GM19239 (cell line): ENCODE measurements at regions not wholly inside any gene's neighbourhood (a gene's known extent, or its start where the extent isn't known, plus 50 kb on each side); places are given as distances from the start of the nearest gene placed in this dataset.

Experiments used
- DNase-seq: peaks from one replicate; pipeline ENCODE4 v3.0.0; 2011; ENCODE audit warnings: low spot score; ENCODE audit not compliant: insufficient read length
- FAIRE-seq: peaks from 2 replicates; lab custom pipeline; 2011; peaks lifted over from hg19 to GRCh38; lab: Jason Lieb, UNC

GRCh38 chr3:110066206-110066605 is 728.9 kb upstream of the DPPA4 start:
- no peak for FAIRE-seq
- DNase-seq: no peak

DNA sequence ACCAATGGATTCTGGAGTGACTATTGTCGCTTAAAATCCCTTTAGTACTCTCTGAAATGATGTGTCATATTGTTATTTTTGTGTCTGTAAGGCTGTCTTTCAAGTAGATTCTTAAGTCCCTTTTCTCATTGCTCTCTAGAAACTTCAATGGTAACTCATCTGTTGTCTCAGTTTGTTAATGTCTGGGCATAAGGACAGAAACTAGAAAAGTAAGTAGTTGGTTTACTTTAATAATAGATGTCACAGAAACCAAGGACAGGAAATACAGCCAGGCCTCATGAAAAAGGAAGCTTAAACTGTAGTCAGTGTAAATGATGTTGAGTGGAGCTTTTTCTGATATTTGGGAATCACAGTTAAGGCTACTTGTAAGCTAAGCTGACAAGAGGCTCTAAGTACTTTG is 730.2 kb upstream of the DPPA4 start:
- peak; percentile 23 for FAIRE-seq

DNA sequence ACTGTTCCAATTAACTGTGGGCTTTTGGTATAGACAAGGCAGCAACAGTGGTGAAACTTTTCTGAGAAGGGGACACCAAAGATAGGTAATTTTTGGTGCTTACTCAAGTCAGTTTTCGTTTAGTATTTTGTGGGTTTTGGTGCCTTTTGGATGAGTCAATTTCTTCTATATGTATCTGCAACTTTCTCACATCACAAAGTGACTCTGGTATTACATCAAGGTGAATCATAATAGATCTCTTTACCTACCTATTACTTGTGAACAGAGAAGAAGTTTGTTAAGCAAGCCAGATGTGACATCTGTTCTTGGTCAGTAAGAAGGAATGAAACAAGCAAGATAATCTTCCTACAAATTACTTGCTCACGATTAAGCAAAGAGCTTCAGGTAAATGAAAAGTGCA is 732.4 kb upstream of the DPPA4 start:
- no peak for FAIRE-seq

More for the DNA sequence above, 730.2 kb upstream of the DPPA4 start:
- no peak for DNase-seq

DNA sequence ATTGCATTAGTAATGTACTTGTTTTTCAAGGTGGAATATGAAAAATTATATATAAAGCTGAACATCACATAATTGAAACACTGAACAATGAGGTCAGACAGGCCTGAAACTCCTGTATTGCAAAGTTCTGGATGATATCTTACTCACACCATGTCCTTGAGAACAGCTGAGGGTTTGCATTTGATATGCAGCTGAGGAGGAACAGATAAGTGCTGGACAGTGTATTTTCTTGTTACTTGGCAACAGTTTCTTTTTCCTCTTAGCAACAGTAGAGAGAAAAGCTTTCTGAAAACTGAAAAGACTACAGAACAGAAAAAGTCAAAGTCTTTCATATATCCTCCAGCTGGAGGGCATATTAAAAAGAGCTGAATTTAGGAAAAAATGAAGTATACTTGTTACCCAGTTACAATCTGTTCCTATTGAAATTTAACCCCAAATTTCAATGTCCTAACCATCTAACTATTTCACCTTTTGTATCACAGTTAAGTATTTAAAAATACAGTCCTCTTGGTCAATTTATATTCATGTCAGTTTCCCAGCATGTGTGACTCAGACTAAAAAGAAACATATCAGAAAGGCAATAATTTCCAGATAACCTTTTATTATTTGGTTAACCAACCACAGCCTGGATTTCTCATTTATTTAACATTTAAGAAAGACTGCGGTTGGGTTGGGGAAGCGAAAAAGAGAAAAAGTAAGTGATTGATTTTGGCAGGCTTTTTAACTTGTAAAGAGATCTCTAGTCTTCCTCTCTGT is 733.0 kb upstream of the DPPA4 start:
- DNase-seq (no peak), FAIRE-seq (no peak)

More for the DNA sequence above, 732.4 kb upstream of the DPPA4 start:
- DNase-seq: no peak

- FAIRE-seq: no peak
- no peak for DNase-seq
These were observed 736.7 kb upstream of the DPPA4 start for GRCh38 chr3:110074095-110074494.

- no peak for FAIRE-seq
- no peak for DNase-seq
These were observed 739.7 kb upstream of the DPPA4 start for GRCh38 chr3:110077093-110077492.

DNA sequence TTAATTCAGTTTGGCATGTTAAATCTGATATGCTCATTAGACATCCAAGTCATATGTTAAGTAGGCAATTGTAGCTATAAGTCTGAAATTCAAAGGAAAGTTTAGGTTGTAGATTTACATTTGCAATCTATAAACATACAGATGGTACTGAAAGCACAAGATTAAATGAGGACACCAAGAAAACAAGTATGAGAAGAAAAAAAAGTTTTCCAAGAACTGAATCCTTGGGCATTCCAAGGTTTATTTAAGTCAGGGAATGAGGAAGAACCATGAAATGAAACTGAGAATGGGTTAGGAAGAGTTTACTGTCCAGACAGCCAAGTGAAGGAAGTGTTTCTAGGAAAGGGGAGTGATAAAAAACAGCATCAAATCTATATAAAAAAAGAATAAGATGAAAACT is 756.1 kb upstream of the DPPA4 start:
- DNase-seq: no peak
- no peak for FAIRE-seq

DNA sequence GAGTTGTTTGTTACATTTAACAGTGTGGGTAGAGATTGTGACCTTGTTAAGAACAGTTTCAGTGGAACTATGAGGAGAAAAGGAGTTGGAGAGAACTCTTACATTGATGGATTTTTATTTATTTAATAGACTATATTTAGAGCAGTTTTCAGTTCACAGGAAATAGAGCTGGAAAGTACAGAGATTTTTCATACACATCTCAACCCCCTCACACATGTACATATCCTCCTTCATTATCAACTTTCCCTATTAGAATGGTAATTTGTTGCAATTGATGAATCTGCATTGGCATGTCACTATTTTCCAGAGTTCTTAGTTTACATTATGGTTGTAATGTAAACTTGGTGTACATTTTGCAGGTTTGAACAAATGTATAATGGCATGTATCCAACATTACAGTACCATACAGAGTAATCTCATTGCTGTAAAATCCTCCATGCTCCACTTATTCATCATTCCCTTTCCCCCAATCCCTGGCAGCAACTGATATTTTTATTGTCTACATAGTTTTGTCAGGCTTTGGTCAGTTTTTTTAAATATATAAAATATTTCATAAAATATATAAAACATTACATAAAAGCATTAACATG is 756.6 kb upstream of the DPPA4 start:
- FAIRE-seq: no peak
- no peak for DNase-seq

DNA sequence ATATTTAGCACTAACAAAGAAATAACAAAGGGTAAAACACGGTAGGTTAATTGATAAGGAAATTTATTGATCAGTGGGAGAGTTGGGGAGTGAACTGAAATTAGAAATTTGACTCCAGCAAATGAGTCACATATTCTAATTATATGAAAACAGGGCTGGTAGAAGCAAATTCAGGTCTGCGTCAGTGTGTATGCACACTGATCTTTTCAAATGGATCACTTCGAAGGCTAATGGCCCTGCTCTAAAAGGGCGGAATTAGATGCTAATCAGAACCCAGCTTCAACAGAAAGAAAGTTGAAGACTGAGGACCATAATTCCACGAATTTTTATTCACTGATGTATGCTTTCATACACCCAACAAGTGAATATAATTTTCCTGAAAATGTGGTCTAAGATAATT is 762.4 kb upstream of the DPPA4 start:
- FAIRE-seq (no peak), DNase-seq (no peak)

- no peak for DNase-seq
- no peak for FAIRE-seq
These were observed 764.0 kb upstream of the DPPA4 start for GRCh38 chr3:110101361-110101760.

DNA sequence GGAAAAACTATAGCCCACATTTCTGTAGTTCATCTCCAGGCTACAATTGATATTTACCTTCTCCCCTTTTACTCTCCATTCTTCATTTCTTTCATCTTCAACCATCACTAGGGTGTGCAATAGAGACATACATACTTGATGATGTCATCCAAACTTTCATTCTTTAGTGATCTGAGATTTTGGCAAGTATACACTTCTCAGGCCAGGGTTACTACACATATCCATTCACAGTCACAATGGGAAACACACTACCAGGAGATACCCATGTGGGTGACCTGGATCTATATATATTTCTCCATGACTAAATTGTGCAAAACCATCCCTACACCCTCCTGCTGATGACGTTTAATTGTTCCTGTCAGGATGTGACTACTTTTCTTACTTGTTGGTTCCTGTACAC is 769.5 kb upstream of the DPPA4 start:
- FAIRE-seq (no peak), DNase-seq (no peak)

DNA sequence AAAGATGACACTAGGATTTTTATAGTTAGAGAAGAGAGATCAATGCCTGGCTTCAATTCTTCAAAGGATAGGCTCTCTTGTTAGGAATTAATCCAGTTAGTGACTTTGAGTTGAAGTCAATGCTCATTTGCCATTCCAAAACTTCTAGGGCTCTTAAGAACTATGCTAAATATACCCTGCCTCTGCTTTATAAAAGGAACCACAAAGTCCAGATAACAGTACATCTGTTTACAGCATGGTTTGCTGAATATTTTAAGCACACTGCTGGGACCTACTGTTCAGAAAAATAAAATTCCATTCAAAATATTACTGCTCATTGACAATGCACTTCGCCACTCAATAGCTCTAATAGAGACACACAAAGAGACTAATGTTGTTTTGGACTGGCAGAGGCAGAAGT is 786.6 kb upstream of the DPPA4 start:
- DNase-seq: no peak
- no peak for FAIRE-seq

- no peak for DNase-seq
- no peak for FAIRE-seq
These were observed 788.7 kb upstream of the DPPA4 start for GRCh38 chr3:110126065-110126464.

GRCh38 chr3:110133971-110134370 is 796.6 kb upstream of the DPPA4 start:
- DNase-seq (no peak), FAIRE-seq (no peak)

GRCh38 chr3:110139048-110139447 is 801.7 kb upstream of the DPPA4 start:
- FAIRE-seq (no peak), DNase-seq (no peak)

DNA sequence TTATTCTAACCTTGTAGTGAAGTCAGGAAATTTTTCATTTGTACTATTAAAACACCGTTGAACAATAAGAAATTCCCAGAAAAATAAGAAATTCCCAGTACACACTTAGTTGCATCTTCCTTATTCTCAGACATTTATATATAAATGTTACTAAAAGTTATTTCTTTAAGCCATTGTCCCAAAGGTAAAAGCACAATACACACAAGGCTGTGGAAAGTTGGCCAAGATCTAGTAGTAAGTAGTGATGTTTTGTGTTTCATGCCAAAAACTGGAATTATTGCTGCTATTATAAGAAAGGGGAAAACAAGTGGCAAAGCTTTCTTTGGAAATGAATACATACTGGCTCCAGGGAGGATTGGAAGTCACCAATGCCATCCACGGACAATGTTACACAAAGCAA is 802.5 kb upstream of the DPPA4 start:
- no peak for FAIRE-seq

GRCh38 chr3:110149763-110150162 is 812.4 kb upstream of the DPPA4 start:
- DNase-seq: no peak
- no peak for FAIRE-seq

More for the DNA sequence above, 802.5 kb upstream of the DPPA4 start:
- DNase-seq: no peak

- no peak for DNase-seq
- FAIRE-seq: no peak
These were observed 819.9 kb upstream of the DPPA4 start for GRCh38 chr3:110157221-110157620.

DNA sequence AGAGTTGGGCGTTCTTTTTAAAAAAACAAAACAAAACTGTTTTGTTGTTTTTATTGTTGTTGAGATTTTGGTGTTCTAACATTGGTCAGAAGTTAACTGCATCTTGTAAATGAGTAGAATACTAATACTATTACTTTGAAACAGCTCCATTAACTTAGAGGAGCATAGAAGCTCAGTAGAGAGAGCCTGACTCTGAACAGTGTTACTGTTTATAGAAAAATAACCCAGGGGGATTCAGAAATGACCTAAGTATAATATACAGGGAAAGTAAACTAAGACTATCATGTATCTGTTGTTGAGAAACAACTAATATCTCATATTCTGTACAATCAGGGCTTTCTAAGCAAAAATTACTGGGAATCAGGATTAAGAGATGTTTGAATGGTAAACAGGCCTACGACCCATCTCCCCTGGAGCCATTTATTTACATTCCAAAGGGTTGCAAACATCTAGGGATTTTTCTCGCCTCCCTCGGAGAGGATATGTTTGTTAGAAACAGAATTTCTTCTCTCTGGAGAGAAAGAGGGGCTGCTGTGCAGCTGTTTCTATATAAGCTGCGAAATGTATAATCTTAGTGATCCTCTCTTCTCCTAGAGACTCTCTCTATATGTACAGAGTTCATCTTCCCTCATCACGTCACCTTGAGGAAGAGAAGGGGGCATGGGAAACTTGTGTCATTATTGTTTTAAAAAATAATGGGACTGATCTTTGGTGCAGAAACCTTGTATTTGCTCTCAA is 827.5 kb upstream of the DPPA4 start:
- DNase-seq: no peak
- FAIRE-seq: no peak

GRCh38 chr3:110165370-110165743 is 828.0 kb upstream of the DPPA4 start:
- DNase-seq: no peak
- FAIRE-seq: no peak

DNA sequence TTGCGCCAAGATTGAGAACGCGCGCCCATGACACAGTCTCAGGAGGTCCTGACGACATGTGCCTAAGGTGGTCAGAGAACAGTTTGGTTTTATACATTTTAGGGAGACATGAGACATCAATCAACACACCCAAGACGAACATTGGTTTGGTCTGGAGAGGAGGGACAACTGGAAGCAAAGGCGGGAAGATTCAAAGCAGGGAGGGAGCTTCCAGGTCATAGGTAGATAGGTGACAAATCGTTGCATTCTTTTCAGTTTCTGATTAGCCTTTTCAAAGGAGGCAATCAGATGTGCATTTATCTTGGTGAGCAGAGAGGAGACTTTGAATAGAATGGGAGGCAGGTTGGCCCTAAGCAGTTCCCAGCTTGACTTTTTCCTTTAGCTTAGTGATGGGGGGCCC is 828.4 kb upstream of the DPPA4 start:
- FAIRE-seq: no peak
- no peak for DNase-seq
